Osteocyte (in vitro differentiated cells): ENCODE measurements at regions not wholly inside any gene's neighbourhood (a gene's known extent, or its start where the extent isn't known, plus 50 kb on each side); places are given as distances from the start of the nearest gene placed in this dataset.

Experiments used
- DNase-seq: peaks from one replicate; pipeline ENCODE4 v3.0.0; 2021; ENCODE audit warnings: mixed read lengths; ENCODE audit not compliant: unreplicated experiment; ENCODE audit errors: extremely low spot score
- H3K27ac Mint-ChIP-seq: one replicate; pipeline ENCODE4 v1.8.0; 2021; ENCODE audit warnings: mild to moderate bottlenecking, mixed read lengths; ENCODE audit not compliant: unreplicated experiment
- H3K27me3 Mint-ChIP-seq: one replicate; pipeline ENCODE4 v1.8.0; 2021; ENCODE audit warnings: mixed read lengths; ENCODE audit not compliant: unreplicated experiment
- H3K36me3 Mint-ChIP-seq: one replicate; pipeline ENCODE4 v1.8.0; 2021; ENCODE audit warnings: mixed read lengths; ENCODE audit not compliant: unreplicated experiment
- H3K4me1 Mint-ChIP-seq: one replicate; pipeline ENCODE4 v1.8.0; 2021; ENCODE audit warnings: mixed read lengths; ENCODE audit not compliant: unreplicated experiment
- H3K4me3 Mint-ChIP-seq: one replicate; pipeline ENCODE4 v1.8.0; 2021; ENCODE audit warnings: mild to moderate bottlenecking, moderate library complexity, mixed read lengths; ENCODE audit not compliant: unreplicated experiment
- H3K9me3 Mint-ChIP-seq: one replicate; pipeline ENCODE4 v1.8.0; 2021; ENCODE audit warnings: mixed read lengths; ENCODE audit not compliant: unreplicated experiment
- TF ChIP-seq, protein P1 (sequence below): fragments of 200-600 bp; sonication (generic); IDR thresholded peaks from 2 replicates; pipeline ENCODE4 v1.5.0; 2021; ENCODE audit warnings: antibody characterized with exemption, mild to moderate bottlenecking, moderate library complexity

DNA sequence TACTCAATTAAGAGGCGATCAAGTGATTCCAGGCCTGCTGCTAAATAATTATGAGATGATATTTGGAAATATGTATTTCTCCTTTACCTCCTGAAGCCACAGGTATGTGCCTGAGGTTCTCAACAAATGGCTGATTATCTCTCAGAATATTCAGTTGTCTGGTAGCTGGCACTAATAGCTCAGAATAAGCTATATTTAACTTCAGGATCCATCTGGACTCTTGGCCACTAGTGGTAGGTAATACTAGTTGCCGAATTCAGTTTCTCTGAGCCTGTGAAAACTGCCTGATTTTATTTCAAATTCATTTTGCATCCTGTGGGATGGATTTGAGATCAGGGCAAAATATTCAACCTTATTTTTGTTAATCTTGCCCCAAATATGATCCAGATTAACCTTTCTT is 499.0 kb downstream of the DIPK2A start:
- no peak for DNase-seq
- no peaks in the 10 kb centered on the region for H3K9me3 Mint-ChIP-seq
- H3K27me3 Mint-ChIP-seq, result no peaks in the 10 kb centered on the region
- no peak overlapping the region for H3K4me3 Mint-ChIP-seq
- no peak overlapping the region for H3K27ac Mint-ChIP-seq
- TF ChIP-seq, protein P1, sequence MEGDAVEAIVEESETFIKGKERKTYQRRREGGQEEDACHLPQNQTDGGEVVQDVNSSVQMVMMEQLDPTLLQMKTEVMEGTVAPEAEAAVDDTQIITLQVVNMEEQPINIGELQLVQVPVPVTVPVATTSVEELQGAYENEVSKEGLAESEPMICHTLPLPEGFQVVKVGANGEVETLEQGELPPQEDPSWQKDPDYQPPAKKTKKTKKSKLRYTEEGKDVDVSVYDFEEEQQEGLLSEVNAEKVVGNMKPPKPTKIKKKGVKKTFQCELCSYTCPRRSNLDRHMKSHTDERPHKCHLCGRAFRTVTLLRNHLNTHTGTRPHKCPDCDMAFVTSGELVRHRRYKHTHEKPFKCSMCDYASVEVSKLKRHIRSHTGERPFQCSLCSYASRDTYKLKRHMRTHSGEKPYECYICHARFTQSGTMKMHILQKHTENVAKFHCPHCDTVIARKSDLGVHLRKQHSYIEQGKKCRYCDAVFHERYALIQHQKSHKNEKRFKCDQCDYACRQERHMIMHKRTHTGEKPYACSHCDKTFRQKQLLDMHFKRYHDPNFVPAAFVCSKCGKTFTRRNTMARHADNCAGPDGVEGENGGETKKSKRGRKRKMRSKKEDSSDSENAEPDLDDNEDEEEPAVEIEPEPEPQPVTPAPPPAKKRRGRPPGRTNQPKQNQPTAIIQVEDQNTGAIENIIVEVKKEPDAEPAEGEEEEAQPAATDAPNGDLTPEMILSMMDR, result no peak
- no peaks in the 10 kb centered on the region for H3K36me3 Mint-ChIP-seq
- no peaks in the 10 kb centered on the region for H3K4me1 Mint-ChIP-seq

DNA sequence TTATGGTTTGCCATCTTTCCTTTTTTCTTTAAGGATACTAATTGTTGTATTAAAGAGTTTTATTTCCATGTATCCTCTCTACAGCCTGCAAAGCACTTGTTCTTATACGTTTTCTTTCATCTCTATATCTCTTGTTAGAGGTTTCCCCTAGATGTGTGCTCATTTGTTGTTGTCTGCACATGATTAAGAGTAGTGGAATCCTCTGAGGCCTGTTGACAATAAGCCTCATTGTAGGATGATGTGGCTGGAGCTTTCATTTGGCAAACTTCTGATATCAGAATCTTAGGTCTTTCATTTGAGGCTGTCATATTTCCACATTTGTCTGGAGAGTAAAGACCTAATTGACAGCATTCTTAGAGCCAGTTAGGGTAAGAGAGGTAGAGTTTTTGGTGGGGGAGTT is 506.0 kb downstream of the DIPK2A start:
- Mint-ChIP-seq H3K36me3 (no peaks in the 10 kb centered on the region), H3K4me3 (no peak overlapping the region), H3K27ac (no peak overlapping the region), H3K4me1 (no peaks in the 10 kb centered on the region), H3K9me3 (no peaks in the 10 kb centered on the region), H3K27me3 (no peaks in the 10 kb centered on the region)
- TF ChIP-seq, protein P1, result no peak
- DNase-seq, result no peak

DNA sequence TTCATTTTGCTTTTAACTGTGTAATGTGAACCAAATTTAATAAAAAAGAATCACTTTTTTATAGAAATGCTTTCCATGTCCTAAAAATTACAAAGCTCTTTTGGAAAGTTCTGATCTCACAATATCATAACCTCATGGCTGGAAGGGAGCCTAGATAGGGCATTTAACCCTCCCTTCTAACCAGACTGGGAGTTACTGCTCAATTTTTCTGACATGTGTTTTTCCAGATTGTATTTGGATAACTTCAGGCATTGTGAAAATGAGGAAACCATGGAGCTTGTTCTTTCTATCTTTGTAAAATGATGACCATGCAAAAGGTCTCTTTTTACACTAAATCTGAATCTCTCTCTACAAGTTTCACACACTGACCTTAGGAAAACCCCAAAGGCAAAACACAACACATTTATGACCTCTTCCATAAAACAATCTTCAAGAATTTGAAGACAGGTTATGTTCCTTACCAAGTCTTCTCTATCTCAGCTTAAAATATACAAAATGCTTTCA is 508.8 kb downstream of the DIPK2A start:
- Mint-ChIP-seq H3K9me3 (no peaks in the 10 kb centered on the region), H3K4me1 (no peaks in the 10 kb centered on the region), H3K36me3 (no peaks in the 10 kb centered on the region), H3K27ac (no peak overlapping the region), H3K4me3 (no peak overlapping the region), H3K27me3 (no peaks in the 10 kb centered on the region)
- no peak for DNase-seq
- TF ChIP-seq, protein P1, result no peak

DNA sequence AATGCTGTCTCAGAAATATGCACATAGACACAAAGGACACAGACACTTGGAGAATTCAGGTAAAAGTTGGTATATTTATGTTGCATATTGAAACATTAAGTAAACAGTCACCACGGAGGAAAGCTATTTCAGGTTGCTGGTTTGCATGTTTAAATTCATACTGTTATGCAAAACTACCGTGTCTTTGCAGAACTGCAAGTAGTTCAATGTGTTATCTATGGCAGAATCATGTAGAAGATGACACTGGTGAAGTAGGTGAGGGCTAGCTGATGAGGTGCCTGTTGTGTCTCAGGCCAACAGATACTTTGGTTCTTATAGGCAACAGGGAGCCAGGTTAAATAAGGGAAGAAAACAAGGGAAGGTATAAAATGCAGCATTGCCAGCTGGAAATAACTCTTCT is 511.3 kb downstream of the DIPK2A start:
- H3K4me3 Mint-ChIP-seq, result no peak overlapping the region
- H3K27me3 Mint-ChIP-seq, result no peaks in the 10 kb centered on the region
- TF ChIP-seq, protein P1, result no peak
- no peak overlapping the region for H3K27ac Mint-ChIP-seq
- no peaks in the 10 kb centered on the region for H3K36me3 Mint-ChIP-seq
- DNase-seq, result no peak
- no peaks in the 10 kb centered on the region for H3K9me3 Mint-ChIP-seq
- no peaks in the 10 kb centered on the region for H3K4me1 Mint-ChIP-seq

DNA sequence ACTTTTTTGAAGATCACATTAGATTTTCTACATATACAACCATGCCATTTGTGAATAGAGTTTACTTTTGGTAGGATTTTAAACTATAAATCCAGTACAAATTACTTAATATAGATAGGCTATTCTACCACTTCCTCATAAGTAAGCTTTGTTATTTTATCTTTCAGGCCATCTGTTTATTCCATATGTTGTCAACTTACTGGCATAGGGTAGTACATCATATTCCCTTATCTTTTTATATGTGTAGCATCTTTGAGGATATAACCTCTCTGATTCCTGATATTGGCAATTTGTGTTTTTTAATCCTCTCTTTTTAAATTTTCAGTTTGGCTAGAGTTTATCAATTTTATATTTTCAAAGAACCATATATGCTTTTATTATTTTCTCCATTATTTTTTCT is 515.4 kb downstream of the DIPK2A start:
- H3K4me3 Mint-ChIP-seq, result no peak overlapping the region
- no peaks in the 10 kb centered on the region for H3K9me3 Mint-ChIP-seq
- DNase-seq, result no peak
- H3K27ac Mint-ChIP-seq, result no peak overlapping the region
- no peaks in the 10 kb centered on the region for H3K36me3 Mint-ChIP-seq
- TF ChIP-seq, protein P1, result no peak
- peaks cover 18% of the 10 kb centered on the region for H3K4me1 Mint-ChIP-seq
- H3K27me3 Mint-ChIP-seq, result no peaks in the 10 kb centered on the region
